Uterus (tissue), 2 donors: ENCODE measurements at regions not wholly inside any gene's neighbourhood (a gene's known extent, or its start where the extent isn't known, plus 50 kb on each side); places are given as distances from the start of the nearest gene placed in this dataset.

Source experiments
- CTCF ChIP-seq, 4 experiments: fragments of 200-600 bp in 2 of 4; fragments of 450-650 bp in 2 of 4; sonication (generic) in 2 of 4; IDR thresholded peaks; one replicate each; pipeline ENCODE4 v1.5.1; 2016 to 2019; ENCODE audit warnings: antibody characterized with exemption in 4 of 4, mild to moderate bottlenecking in 2 of 4, moderate library complexity in 1 of 4
- POLR2A ChIP-seq, 2 donors: fragments of 450-650 bp; IDR thresholded peaks; one replicate each; pipeline ENCODE4 v1.6.1; 2016; ENCODE audit warnings: antibody characterized with exemption in 2 of 2, mild to moderate bottlenecking in 1 of 2, moderate library complexity in 1 of 2

DNA sequence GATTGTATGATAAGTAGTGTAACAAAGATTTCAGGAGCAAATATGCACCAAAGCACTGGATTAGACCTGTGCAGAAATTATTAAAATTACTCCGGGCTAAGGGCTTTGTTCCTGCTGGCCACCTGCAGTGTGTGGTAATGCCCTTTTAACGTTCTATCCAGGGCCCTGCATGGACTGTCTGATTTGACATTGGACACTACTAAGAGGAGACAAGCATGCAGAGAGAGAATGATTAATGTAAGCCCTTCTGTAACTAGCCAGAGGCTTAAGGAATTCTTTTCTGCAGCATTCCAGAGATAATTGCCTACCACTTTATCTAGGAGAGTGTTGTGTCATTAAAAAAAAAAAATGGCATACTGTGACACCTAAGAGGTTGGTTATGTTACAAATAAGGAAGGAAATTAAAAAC, 117.0 kb downstream of the PCDH7 start:
- TF ChIP-seq CTCF (IDR thresholded peaks at IDR 0.05) (no peak), POLR2A (IDR thresholded peaks at IDR 0.05) (no peak)
